Right lobe of liver (tissue), 6 donors: ENCODE measurements at regions not wholly inside any gene's neighbourhood (a gene's known extent, or its start where the extent isn't known, plus 50 kb on each side); places are given as distances from the start of the nearest gene placed in this dataset.
"Not testable (repeated sequence)": the region's sequence is repeated elsewhere in the genome, so short reads cannot be mapped to it uniquely, and the experiment has no call there.

Experiments
- ATAC-seq, 4 donors: fragments of 200-7000 bp; cut with Tn5 transposase; one replicate each; pipeline ENCODE4 v1.9.1; 2020; ENCODE audit warnings: mild to moderate bottlenecking in 4 of 4, moderate library complexity in 4 of 4
- DNase-seq, 3 donors: peaks; one replicate each; pipeline ENCODE4 v3.0.0-alpha.2; 2020
- H3K27ac ChIP-seq, 3 donors: fragments of 200-600 bp; one replicate each; pipeline ENCODE4 v1.8.0; 2022
- H3K27me3 ChIP-seq, 2 donors: fragments of 200-600 bp; one replicate each; pipeline ENCODE4 v1.8.0; 2022
- H3K36me3 ChIP-seq, 4 donors: fragments of 200-600 bp; sonication (generic) in 1 of 4; one replicate each; pipeline versions ENCODE4 v1.5.1 to v1.8.0; 2017 to 2022; ENCODE audit warnings: control low read depth in 1 of 4
- H3K4me1 ChIP-seq, 4 donors: fragments of 200-600 bp; sonication (generic) in 1 of 4; one replicate each; pipeline versions ENCODE4 v1.5.1 to v1.8.0; 2017 to 2022; ENCODE audit warnings: control low read depth in 1 of 4
- H3K4me3 ChIP-seq, 3 donors: fragments of 200-600 bp; one replicate each; pipeline ENCODE4 v1.8.0; 2022
- H3K9me3 ChIP-seq, 4 donors: fragments of 200-600 bp; sonication (generic) in 1 of 4; one replicate each; pipeline versions ENCODE4 v1.5.1 to v1.8.0; 2017 to 2022; ENCODE audit warnings: control low read depth in 1 of 4
- CTCF ChIP-seq, 4 donors: fragments of 200-600 bp in 3 of 4; fragments of 450-650 bp in 1 of 4; IDR thresholded peaks; one replicate each; pipeline versions ENCODE4 v1.5.1 to v1.8.0; 2016 to 2022; ENCODE audit warnings: antibody characterized with exemption in 4 of 4, mild to moderate bottlenecking in 2 of 4
- POLR2A ChIP-seq: fragments of 450-650 bp; IDR thresholded peaks from one replicate; pipeline ENCODE4 v1.6.1; 2017; ENCODE audit warnings: antibody characterized with exemption, mild to moderate bottlenecking
- WGBS: methylation state at CpG from one replicate; pipeline ENCODE4 v1.1.6; 2018; ENCODE audit warnings: low coverage, low lambda C conversion rate; ENCODE audit not compliant: insufficient coverage; ENCODE audit errors: missing lambda C conversion rate; 5-methylcytosine and 5-hydroxymethylcytosine counted together
- intact Hi-C, 2 donors: fragments of 100-400 bp; cut with DNase I; formaldehyde crosslinking; loops; one replicate each; pipeline versions ENCODE4 v1.11.2 to v1.14.1; 2022
- donor health status: DM: no; HTN: yes; CAD: no.
- donor health status: DM: no; HTN: no; CAD: no.
- donor health status: DM: no; HTN: no; CAD: no.
- donor health status: DM: no; HTN: yes; CAD: no.
- donor health status: DM: no; HTN: yes; CAD: no.

GRCh38 chr1:222470252-222470805 is 77.6 kb downstream of the HHIPL2 start:
- DNase-seq, intact Hi-C loops, ATAC-seq: not testable (repeated sequence)

GRCh38 chr1:222466150-222466865 is 81.6 kb downstream of the HHIPL2 start:
- Histone ChIP-seq H3K27ac (peak overlapping the region; percentile 90 to 94 (median 93)), H3K4me1 (peaks cover 0 to 13% (median 4%) of the 10 kb centered on the region in 4 donors), H3K4me3 (peak overlapping the region; percentile 19 to 53 (median 40)), H3K9me3 (no peaks in the 10 kb centered on the region), H3K27me3 (no peaks in the 10 kb centered on the region), H3K36me3 (no peaks in the 10 kb centered on the region)
- peak; percentile 55 to 77 (median 61) for ATAC-seq
- TF ChIP-seq POLR2A (no peak), CTCF (IDR thresholded peaks at IDR 0.05) (no peak)
- WGBS, result 50% methylated on average over 3 of the region's 8 CpGs
- DNase-seq, result no peak
- intact Hi-C loops, result loop anchor here (5.0 to 10.0 kb wide), 2 partner anchors 166 to 168 kb away; no protein-coding TSS in a partner anchor

More at GRCh38 chr1:222470252-222470805, 77.6 kb downstream of the HHIPL2 start:
- not testable (repeated sequence) for H3K27ac ChIP-seq, H3K9me3 ChIP-seq, H3K4me1 ChIP-seq, H3K4me3 ChIP-seq, H3K36me3 ChIP-seq, H3K27me3 ChIP-seq
- WGBS, result no CpG with 5 or more reads among the region's 15 CpGs

- no peaks in the 10 kb centered on the region for H3K27me3 ChIP-seq
- peaks cover 0 to 13% (median 4%) of the 10 kb centered on the region in 4 donors for H3K4me1 ChIP-seq
- peak; percentile 78 for TF ChIP-seq POLR2A
- peak; percentile 100 for TF ChIP-seq CTCF (IDR thresholded peaks at IDR 0.05)
- intact Hi-C loops, result loop anchor here (5.0 to 10.0 kb wide), 2 partner anchors 167 to 169 kb away; no protein-coding TSS in a partner anchor
- DNase-seq (peak; percentile 94 to 95 (median 95)), ATAC-seq (peak; percentile 98 to 99 (median 98))
- H3K4me3 ChIP-seq, result peak overlapping the region; percentile 19 to 53 (median 40)
- no peaks in the 10 kb centered on the region for H3K36me3 ChIP-seq
- H3K27ac ChIP-seq, result peak overlapping the region; percentile 90 to 94 (median 93)
- H3K9me3 ChIP-seq, result no peaks in the 10 kb centered on the region
- 2% methylated on average over 10 of the region's 46 CpGs for WGBS
Measured at GRCh38 chr1:222465211-222466041, 82.5 kb downstream of the HHIPL2 start.

GRCh38 chr1:222464841-222465210 is 83.1 kb downstream of the HHIPL2 start:
- intact Hi-C loops, result loop anchor here (5.0 to 10.0 kb wide), 2 partner anchors 167 to 170 kb away; no protein-coding TSS in a partner anchor
- peaks cover 0 to 13% (median 4%) of the 10 kb centered on the region in 4 donors for H3K4me1 ChIP-seq
- no peaks in the 10 kb centered on the region for H3K27me3 ChIP-seq
- peak in 1 of 4 donors; percentile 11 for ATAC-seq
- TF ChIP-seq CTCF (IDR thresholded peaks at IDR 0.05) (no peak), POLR2A (no peak)
- 21% methylated on average over 10 of the region's 10 CpGs for WGBS
- no peaks in the 10 kb centered on the region for H3K36me3 ChIP-seq
- no peaks in the 10 kb centered on the region for H3K9me3 ChIP-seq
- H3K4me3 ChIP-seq, result peak overlapping the region; percentile 19 to 53 (median 40)
- DNase-seq, result peak in 1 of 3 donors; percentile 39
- H3K27ac ChIP-seq, result peak overlapping the region; percentile 90 to 94 (median 93)
